Activated CD8-positive, alpha-beta memory T cell treated with anti-CD3 and anti-CD28 coated beads, Interleukin-2, amount 50 U/mL, for 1 hour (primary cell): ENCODE measurements at regions not wholly inside any gene's neighbourhood (a gene's known extent, or its start where the extent isn't known, plus 50 kb on each side); places are given as distances from the start of the nearest gene placed in this dataset.

Source experiments
- DNase-seq: peaks from one replicate; pipeline ENCODE4 v3.0.0-alpha.2; 2020; ENCODE audit errors: extremely low read depth

GRCh38 chr5:8907168-8907868 is 638.6 kb downstream of the SEMA5A start:
- no peak for DNase-seq

- DNase-seq, result no peak
These were observed 637.7 kb downstream of the SEMA5A start for GRCh38 chr5:8908055-8908683.

- DNase-seq, result no peak
These were observed 633.8 kb downstream of the SEMA5A start for GRCh38 chr5:8912106-8912505.

GRCh38 chr5:8913522-8913921 is 632.4 kb downstream of the SEMA5A start:
- DNase-seq, result no peak

- no peak for DNase-seq
These were observed 626.8 kb downstream of the SEMA5A start for GRCh38 chr5:8919096-8919495.

GRCh38 chr5:8923526-8923925 is 622.3 kb downstream of the SEMA5A start:
- DNase-seq, result no peak

GRCh38 chr5:8924054-8924793 is 621.7 kb downstream of the SEMA5A start:
- DNase-seq, result no peak

GRCh38 chr5:8930021-8930420 is 615.9 kb downstream of the SEMA5A start:
- DNase-seq, result no peak

- DNase-seq, result no peak
These were observed 611.4 kb downstream of the SEMA5A start for GRCh38 chr5:8934455-8934854.

GRCh38 chr5:8940934-8941333 is 604.9 kb downstream of the SEMA5A start:
- no peak for DNase-seq

GRCh38 chr5:8943301-8943700 is 602.6 kb downstream of the SEMA5A start:
- DNase-seq, result no peak

- DNase-seq, result no peak
These were observed 601.9 kb downstream of the SEMA5A start for GRCh38 chr5:8944005-8944404.

- no peak for DNase-seq
These were observed 599.9 kb downstream of the SEMA5A start for GRCh38 chr5:8945972-8946371.

- no peak for DNase-seq
These were observed 596.0 kb downstream of the SEMA5A start for GRCh38 chr5:8949908-8950307.

GRCh38 chr5:8952147-8952546 is 593.7 kb downstream of the SEMA5A start:
- DNase-seq, result no peak

- DNase-seq, result no peak
These were observed 592.9 kb downstream of the SEMA5A start for GRCh38 chr5:8953016-8953415.

GRCh38 chr5:8953911-8954438 is 591.9 kb downstream of the SEMA5A start:
- DNase-seq, result no peak

- DNase-seq, result no peak
These were observed 591.1 kb downstream of the SEMA5A start for GRCh38 chr5:8954801-8955200.

GRCh38 chr5:8956659-8957058 is 589.2 kb downstream of the SEMA5A start:
- DNase-seq, result no peak

- no peak for DNase-seq
These were observed 587.3 kb downstream of the SEMA5A start for GRCh38 chr5:8958602-8959001.

GRCh38 chr5:8961219-8961618 is 584.7 kb downstream of the SEMA5A start:
- no peak for DNase-seq

GRCh38 chr5:8961956-8962355 is 583.9 kb downstream of the SEMA5A start:
- DNase-seq, result no peak

GRCh38 chr5:8981016-8981415 is 564.9 kb downstream of the SEMA5A start:
- DNase-seq, result no peak
